ENCODE measurements at regions not wholly inside any gene's neighbourhood (a gene's known extent, or its start where the extent isn't known, plus 50 kb on each side); places are given as distances from the start of the nearest gene placed in this dataset.
A peak's percentile ranks its signal among the peaks of the same experiment; 100 is the strongest.
"Not testable (repeated sequence)": the region's sequence is repeated elsewhere in the genome, so short reads cannot be mapped to it uniquely, and the experiment has no call there.

DNA sequence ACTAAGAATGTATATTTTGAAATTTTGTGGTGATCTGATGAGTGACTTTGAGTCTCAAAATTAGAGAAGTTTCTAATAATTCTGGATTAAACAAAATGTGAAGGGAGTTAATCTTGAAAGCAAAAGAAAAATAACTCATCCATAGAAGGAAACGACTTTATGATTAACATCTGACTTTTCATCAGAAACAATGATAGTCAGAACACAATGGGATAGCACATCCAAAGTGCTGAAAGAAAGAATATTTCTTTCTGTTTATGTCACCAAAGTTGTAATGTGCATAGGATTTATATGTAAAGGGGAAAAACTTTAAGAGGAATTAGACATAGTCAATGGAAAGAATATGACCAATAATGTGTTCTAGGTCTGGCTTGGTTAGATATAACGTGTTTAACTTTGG, 176.7 kb upstream of the ZNF717 start:
- TF ChIP-seq, protein P1, sequence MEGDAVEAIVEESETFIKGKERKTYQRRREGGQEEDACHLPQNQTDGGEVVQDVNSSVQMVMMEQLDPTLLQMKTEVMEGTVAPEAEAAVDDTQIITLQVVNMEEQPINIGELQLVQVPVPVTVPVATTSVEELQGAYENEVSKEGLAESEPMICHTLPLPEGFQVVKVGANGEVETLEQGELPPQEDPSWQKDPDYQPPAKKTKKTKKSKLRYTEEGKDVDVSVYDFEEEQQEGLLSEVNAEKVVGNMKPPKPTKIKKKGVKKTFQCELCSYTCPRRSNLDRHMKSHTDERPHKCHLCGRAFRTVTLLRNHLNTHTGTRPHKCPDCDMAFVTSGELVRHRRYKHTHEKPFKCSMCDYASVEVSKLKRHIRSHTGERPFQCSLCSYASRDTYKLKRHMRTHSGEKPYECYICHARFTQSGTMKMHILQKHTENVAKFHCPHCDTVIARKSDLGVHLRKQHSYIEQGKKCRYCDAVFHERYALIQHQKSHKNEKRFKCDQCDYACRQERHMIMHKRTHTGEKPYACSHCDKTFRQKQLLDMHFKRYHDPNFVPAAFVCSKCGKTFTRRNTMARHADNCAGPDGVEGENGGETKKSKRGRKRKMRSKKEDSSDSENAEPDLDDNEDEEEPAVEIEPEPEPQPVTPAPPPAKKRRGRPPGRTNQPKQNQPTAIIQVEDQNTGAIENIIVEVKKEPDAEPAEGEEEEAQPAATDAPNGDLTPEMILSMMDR (tag by site-specific recombination; IDR thresholded peaks at IDR 0.05), result not testable (repeated sequence)
- TF ChIP-seq, protein P2, sequence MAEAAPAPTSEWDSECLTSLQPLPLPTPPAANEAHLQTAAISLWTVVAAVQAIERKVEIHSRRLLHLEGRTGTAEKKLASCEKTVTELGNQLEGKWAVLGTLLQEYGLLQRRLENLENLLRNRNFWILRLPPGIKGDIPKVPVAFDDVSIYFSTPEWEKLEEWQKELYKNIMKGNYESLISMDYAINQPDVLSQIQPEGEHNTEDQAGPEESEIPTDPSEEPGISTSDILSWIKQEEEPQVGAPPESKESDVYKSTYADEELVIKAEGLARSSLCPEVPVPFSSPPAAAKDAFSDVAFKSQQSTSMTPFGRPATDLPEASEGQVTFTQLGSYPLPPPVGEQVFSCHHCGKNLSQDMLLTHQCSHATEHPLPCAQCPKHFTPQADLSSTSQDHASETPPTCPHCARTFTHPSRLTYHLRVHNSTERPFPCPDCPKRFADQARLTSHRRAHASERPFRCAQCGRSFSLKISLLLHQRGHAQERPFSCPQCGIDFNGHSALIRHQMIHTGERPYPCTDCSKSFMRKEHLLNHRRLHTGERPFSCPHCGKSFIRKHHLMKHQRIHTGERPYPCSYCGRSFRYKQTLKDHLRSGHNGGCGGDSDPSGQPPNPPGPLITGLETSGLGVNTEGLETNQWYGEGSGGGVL (tag by site-specific recombination; IDR thresholded peaks at IDR 0.05), result not testable (repeated sequence)
- TF ChIP-seq ZNF433 (tag by site-specific recombination; IDR thresholded peaks at IDR 0.05; ENCODE audit: low read depth); ZNF561 (tag by site-specific recombination; IDR thresholded peaks at IDR 0.05; ENCODE audit: borderline replicate concordance); ZNF677 (tag by site-specific recombination; IDR thresholded peaks at IDR 0.05): not testable (repeated sequence)
- peak; percentile 28 for TF ChIP-seq SETDB1 (IDR thresholded peaks at IDR 0.05; ENCODE audit: insufficient read length, low read length)
